Raji (cell line): ENCODE measurements at regions not wholly inside any gene's neighbourhood (a gene's known extent, or its start where the extent isn't known, plus 50 kb on each side); places are given as distances from the start of the nearest gene placed in this dataset.

ENCODE experiments used
- POLR2A ChIP-seq: IDR thresholded peaks from 2 replicates; pipeline ENCODE4 v1.6.1; 2011; ENCODE audit warnings: low read depth, low read length, control low read depth; ENCODE audit not compliant: insufficient read depth

- TF ChIP-seq POLR2A = no peak
These were observed 163.4 kb upstream of the ERCC4 start for GRCh38 chr16:13756411-13757140.

GRCh38 chr16:13766334-13766733 lies 153.6 kb upstream of the ERCC4 start:
- no peak for TF ChIP-seq POLR2A

- no peak for TF ChIP-seq POLR2A
These were observed 152.7 kb upstream of the ERCC4 start for GRCh38 chr16:13767215-13767614.

GRCh38 chr16:13768471-13768870 lies 151.5 kb upstream of the ERCC4 start:
- no peak for TF ChIP-seq POLR2A

- no peak for TF ChIP-seq POLR2A
These were observed 149.5 kb upstream of the ERCC4 start for GRCh38 chr16:13770436-13770835.

- TF ChIP-seq POLR2A = no peak
These were observed 147.2 kb upstream of the ERCC4 start for GRCh38 chr16:13772782-13773181.

- TF ChIP-seq POLR2A = no peak
These were observed 140.3 kb upstream of the ERCC4 start for GRCh38 chr16:13779676-13780075.

GRCh38 chr16:13780406-13781168 lies 139.4 kb upstream of the ERCC4 start:
- TF ChIP-seq POLR2A = no peak

- no peak for TF ChIP-seq POLR2A
These were observed 138.8 kb upstream of the ERCC4 start for GRCh38 chr16:13781169-13781564.

GRCh38 chr16:13781575-13782338 lies 138.2 kb upstream of the ERCC4 start:
- no peak for TF ChIP-seq POLR2A

GRCh38 chr16:13791095-13791494 lies 128.9 kb upstream of the ERCC4 start:
- no peak for TF ChIP-seq POLR2A

- no peak for TF ChIP-seq POLR2A
These were observed 126.0 kb upstream of the ERCC4 start for GRCh38 chr16:13793841-13794409.

GRCh38 chr16:13795131-13795530 lies 124.8 kb upstream of the ERCC4 start:
- TF ChIP-seq POLR2A = no peak

- TF ChIP-seq POLR2A = no peak
These were observed 122.2 kb upstream of the ERCC4 start for GRCh38 chr16:13797718-13798117.

GRCh38 chr16:13798211-13798610 lies 121.7 kb upstream of the ERCC4 start:
- TF ChIP-seq POLR2A = no peak

GRCh38 chr16:13803974-13804373 lies 116.0 kb upstream of the ERCC4 start:
- no peak for TF ChIP-seq POLR2A

GRCh38 chr16:13805951-13806350 lies 114.0 kb upstream of the ERCC4 start:
- TF ChIP-seq POLR2A = no peak
